OCI-LY3 (cell line): ENCODE measurements at regions not wholly inside any gene's neighbourhood (a gene's known extent, or its start where the extent isn't known, plus 50 kb on each side); places are given as distances from the start of the nearest gene placed in this dataset.
"Not testable (repeated sequence)": the region's sequence is repeated elsewhere in the genome, so short reads cannot be mapped to it uniquely, and the experiment has no call there.

Source experiments
- CTCF ChIP-seq: fragments of 200-600, 300-600 bp; sonication (generic); IDR thresholded peaks from 2 replicates; pipeline ENCODE4 v1.5.1; 2014; ENCODE audit warnings: antibody characterized with exemption, low read length, low read depth
- EZH2phosphoT487 ChIP-seq: fragments of 200-600 bp; shearing (Covaris generic); IDR thresholded peaks from 2 replicates; pipeline ENCODE4 v1.6.1; 2018; ENCODE audit warnings: antibody characterized with exemption, mixed run types, low read depth

GRCh38 chr6:48371226-48371625 lies 260.2 kb upstream of the PTCHD4 start:
- not testable (repeated sequence) for TF ChIP-seq EZH2phosphoT487, CTCF
